PC-9 (cell line): ENCODE measurements at regions not wholly inside any gene's neighbourhood (a gene's known extent, or its start where the extent isn't known, plus 50 kb on each side); places are given as distances from the start of the nearest gene placed in this dataset.

ENCODE experiments used
- EZH2 ChIP-seq: fragments of 200-600 bp; sonication (generic); IDR thresholded peaks from 2 replicates; pipeline ENCODE4 v1.8.0; 2017; ENCODE audit warnings: antibody characterized with exemption, low read depth
- TF ChIP-seq, protein P1 (sequence below): fragments of 200-600 bp; sonication (generic); conservative IDR thresholded peaks from 2 replicates; pipeline ENCODE4 v1.6.1; 2017; ENCODE audit warnings: mixed run types, antibody characterized with exemption, mild to moderate bottlenecking, moderate library complexity

DNA sequence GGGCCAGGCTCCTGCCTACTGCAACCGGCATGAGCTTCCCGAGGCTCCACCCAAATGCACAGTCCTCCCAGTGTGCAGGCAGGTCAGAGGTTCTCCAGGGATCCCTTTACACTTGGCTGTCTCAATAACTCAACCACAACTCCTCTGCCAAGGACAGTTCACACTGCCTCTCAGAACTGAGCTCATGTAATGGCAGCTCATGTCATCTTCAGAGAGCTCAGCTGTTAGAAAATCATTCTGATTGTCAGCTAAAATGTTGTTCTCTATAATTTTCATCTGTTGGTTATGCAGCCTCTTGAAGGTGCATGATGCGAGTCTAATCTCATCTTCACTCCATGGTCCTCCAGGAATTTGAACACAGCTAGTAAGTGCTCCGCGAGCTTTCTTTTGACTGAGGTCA is 76.7 kb downstream of the SST start:
- TF ChIP-seq, protein P1, sequence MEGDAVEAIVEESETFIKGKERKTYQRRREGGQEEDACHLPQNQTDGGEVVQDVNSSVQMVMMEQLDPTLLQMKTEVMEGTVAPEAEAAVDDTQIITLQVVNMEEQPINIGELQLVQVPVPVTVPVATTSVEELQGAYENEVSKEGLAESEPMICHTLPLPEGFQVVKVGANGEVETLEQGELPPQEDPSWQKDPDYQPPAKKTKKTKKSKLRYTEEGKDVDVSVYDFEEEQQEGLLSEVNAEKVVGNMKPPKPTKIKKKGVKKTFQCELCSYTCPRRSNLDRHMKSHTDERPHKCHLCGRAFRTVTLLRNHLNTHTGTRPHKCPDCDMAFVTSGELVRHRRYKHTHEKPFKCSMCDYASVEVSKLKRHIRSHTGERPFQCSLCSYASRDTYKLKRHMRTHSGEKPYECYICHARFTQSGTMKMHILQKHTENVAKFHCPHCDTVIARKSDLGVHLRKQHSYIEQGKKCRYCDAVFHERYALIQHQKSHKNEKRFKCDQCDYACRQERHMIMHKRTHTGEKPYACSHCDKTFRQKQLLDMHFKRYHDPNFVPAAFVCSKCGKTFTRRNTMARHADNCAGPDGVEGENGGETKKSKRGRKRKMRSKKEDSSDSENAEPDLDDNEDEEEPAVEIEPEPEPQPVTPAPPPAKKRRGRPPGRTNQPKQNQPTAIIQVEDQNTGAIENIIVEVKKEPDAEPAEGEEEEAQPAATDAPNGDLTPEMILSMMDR, result no peak
- TF ChIP-seq EZH2, result no peak
